HG03354 (cell line): ENCODE measurements at regions not wholly inside any gene's neighbourhood (a gene's known extent, or its start where the extent isn't known, plus 50 kb on each side); places are given as distances from the start of the nearest gene placed in this dataset.
"Not testable (repeated sequence)": the region's sequence is repeated elsewhere in the genome, so short reads cannot be mapped to it uniquely, and the experiment has no call there.

Experiments used
- ATAC-seq: cut with Tn5 transposase; IDR thresholded peaks from one replicate; pipeline ENCODE4 v1.9.1; 2021; ENCODE audit warnings: mild to moderate bottlenecking; ENCODE audit not compliant: unreplicated experiment, poor library complexity, severe bottlenecking

GRCh38 chr4:115249808-115250207 is 136.4 kb upstream of the NDST4 start:
- ATAC-seq: no peak

- ATAC-seq: peak; percentile 58
Measured at GRCh38 chr4:115234405-115235093, 121.1 kb upstream of the NDST4 start.

GRCh38 chr4:115233600-115233999 is 120.2 kb upstream of the NDST4 start:
- peak; percentile 57 for ATAC-seq

- ATAC-seq: no peak
Measured at GRCh38 chr4:115229873-115230272, 116.5 kb upstream of the NDST4 start.

GRCh38 chr4:115228851-115229250 is 115.4 kb upstream of the NDST4 start:
- ATAC-seq: no peak

GRCh38 chr4:115222061-115222460 is 108.6 kb upstream of the NDST4 start:
- ATAC-seq: no peak

- ATAC-seq: no peak
Measured at GRCh38 chr4:115219862-115220261, 106.4 kb upstream of the NDST4 start.

GRCh38 chr4:115219315-115219860 is 106.0 kb upstream of the NDST4 start:
- no peak for ATAC-seq

- no peak for ATAC-seq
Measured at GRCh38 chr4:115215935-115216334, 102.5 kb upstream of the NDST4 start.

- ATAC-seq: no peak
Measured at GRCh38 chr4:115213716-115214115, 100.3 kb upstream of the NDST4 start.

GRCh38 chr4:115201042-115201330 is 87.6 kb upstream of the NDST4 start:
- no peak for ATAC-seq

- ATAC-seq: not testable (repeated sequence)
Measured at GRCh38 chr4:115200201-115201041, 87.0 kb upstream of the NDST4 start.

GRCh38 chr4:115194612-115195011 is 81.2 kb upstream of the NDST4 start:
- ATAC-seq: not testable (repeated sequence)

GRCh38 chr4:115190529-115190928 is 77.1 kb upstream of the NDST4 start:
- no peak for ATAC-seq

GRCh38 chr4:115187136-115187535 is 73.7 kb upstream of the NDST4 start:
- no peak for ATAC-seq

- ATAC-seq: not testable (repeated sequence)
Measured at GRCh38 chr4:115179438-115180062, 66.1 kb upstream of the NDST4 start.

- ATAC-seq: not testable (repeated sequence)
Measured at GRCh38 chr4:115178687-115179086, 65.3 kb upstream of the NDST4 start.

- no peak for ATAC-seq
Measured at GRCh38 chr4:115171220-115171619, 57.8 kb upstream of the NDST4 start.

- no peak for ATAC-seq
Measured at GRCh38 chr4:115165503-115165902, 52.1 kb upstream of the NDST4 start.
